GM19397 (cell line): ENCODE measurements at regions not wholly inside any gene's neighbourhood (a gene's known extent, or its start where the extent isn't known, plus 50 kb on each side); places are given as distances from the start of the nearest gene placed in this dataset.

ENCODE experiments used
- ATAC-seq: cut with Tn5 transposase; IDR thresholded peaks from one replicate; pipeline ENCODE4 v1.9.1; 2021; ENCODE audit warnings: mild to moderate bottlenecking, moderate library complexity; ENCODE audit not compliant: unreplicated experiment

DNA sequence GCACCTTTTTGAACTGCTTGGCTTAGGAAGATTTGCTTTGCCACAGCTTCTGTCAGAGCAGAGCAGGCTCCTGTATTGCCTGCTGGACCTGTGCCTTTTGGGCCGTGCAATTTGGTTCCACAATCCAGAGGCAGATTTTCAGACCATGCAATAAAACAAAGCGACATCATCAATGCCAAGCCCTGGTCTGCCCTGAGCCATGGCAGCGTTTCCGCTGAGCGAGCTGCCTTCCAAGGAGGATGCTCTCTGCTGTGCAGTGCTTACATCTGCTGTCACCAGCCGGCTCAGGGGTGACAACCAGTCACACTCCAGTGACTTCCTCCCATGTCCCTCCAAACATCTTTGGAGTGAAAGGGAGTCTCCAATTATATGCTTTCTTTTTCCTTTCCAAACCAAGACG lies 282.2 kb downstream of the CDH26 start:
- no peak for ATAC-seq

DNA sequence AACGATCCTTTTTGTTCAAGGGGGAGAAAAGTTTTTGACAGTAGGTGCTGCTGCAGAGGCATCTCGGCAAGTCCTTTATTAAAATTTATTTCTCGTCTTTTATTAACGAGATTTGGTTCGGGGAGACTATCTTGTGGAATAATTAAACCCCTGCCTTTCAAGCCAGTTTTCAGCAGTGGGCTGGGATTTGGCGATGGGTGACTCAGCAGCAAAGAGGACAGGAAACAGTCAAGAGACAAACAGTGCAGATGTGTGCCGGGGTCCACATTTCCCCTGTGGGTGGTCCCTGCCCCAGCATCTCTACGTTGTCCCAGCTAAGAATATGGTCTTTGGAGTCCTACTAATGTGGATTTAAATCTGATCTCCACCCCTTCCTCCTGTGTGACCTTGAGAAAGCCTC lies 282.8 kb downstream of the CDH26 start:
- no peak for ATAC-seq

DNA sequence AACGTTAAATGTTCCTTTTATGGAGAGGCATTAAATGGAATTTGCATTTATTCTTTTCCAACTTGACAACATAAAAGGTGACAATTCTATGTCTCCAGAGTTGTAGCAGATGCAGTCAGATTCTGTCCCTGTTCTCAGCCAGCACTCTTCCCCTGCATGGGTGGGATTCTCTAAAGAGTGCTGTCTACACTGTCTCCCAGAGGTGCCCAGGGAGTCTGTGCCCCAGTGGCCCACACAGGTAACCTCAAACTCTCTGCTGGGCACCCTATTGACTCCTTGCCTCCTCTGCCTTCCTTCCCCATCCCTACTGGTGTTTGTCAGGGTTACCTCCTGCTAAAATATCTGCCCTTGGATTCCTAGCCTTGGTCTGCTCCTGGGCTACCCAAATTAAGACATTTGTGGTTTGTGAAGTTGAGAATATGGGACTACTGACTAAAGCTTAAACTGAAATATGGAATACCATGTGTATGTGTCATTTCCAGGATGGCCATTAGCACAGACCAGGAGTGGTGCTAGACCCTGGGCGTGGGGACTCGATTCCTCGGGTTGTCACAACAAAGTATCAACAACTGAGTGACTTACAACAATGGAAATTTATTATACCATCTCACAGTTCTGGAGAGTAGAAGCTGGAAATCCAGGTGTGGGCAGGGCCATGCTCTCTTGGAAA lies 284.7 kb downstream of the CDH26 start:
- no peak for ATAC-seq

GRCh38 chr20:60244373-60245146 lies 286.3 kb downstream of the CDH26 start:
- ATAC-seq: no peak

DNA sequence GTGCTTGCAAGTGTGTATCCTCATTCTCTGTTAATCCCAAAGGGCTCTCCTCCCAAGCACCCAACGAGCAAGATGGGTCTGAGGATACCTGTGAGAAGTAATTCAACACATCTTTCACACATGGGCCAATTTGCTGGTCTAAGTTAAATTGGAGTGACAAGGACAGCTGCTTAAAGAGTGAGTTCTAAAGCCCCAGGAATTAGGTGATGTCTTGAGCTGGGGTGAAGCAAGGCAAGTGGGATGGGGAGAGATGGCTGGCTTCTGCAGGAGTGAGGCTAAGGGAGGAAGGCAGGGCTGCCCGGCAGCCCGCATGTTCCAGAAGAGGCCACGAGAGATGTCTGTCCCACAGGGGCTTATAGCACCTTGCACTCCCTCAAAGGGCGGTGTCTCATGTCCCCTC lies 288.5 kb downstream of the CDH26 start:
- no peak for ATAC-seq

DNA sequence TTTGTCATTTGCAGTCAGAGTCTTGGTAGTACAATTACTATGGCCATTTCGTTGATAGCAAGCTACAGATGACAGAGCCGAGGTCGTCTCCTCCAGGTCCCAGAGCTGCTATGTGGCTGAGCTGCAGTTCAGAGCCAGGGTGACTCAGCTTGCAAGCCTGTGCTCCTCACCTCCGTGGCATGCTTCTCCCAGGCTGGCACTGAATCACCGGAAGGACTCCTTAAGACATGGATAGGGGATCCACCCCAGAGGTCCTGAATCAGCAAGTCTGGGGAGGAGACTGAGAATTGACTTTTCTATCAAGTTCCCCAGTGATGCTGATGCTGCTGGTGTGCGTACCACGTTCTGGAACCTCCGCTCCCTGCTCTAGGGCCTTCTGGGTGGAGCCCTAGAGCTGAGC lies 291.2 kb downstream of the CDH26 start:
- no peak for ATAC-seq

- ATAC-seq: no peak
These were observed 292.0 kb downstream of the CDH26 start for GRCh38 chr20:60250251-60250650.

- ATAC-seq: no peak
These were observed 294.6 kb downstream of the CDH26 start for GRCh38 chr20:60252866-60253265.

DNA sequence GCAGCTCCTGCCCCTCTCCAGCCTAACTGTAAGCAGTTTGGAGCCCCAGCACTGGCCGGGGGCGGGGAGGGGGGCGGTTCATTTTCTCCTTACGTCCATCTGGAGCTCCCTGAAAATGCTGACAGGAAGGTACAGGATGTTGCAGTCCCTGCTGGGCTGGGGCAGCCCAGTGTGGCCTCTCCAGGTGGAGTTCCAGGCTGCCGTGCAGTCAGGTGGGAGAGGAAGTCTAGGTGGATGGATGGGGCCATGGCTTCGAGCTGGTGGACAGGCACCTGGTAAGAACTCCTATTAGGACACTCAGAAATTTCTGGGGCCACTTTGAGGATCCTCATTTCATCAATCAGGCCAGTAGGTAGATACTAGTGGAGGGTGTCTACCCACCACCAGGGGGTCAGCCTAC lies 295.2 kb downstream of the CDH26 start:
- no peak for ATAC-seq

DNA sequence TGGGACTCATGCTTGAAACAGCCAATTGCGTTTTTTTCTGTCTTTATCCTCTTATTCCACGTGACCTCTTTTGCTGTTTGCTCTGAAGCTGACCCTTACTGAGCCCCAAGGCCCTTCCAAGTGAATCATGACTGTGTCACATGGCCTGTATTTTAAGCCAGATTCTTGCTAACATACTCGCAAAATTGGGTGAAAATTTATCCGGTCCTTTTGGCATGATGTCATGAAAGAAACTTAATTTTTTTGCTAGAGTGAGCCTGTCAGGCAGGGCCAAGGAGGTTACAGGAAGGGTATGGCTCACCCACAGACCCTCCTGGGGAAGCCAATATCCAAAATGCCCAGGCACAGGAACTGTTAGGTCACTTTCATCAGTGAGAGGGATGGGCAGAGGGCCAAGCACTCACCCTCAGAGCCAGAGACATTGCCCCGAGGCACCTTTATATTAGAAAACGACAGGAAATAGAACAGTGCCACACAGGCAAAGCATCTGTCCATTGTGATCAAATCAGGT lies 296.7 kb downstream of the CDH26 start:
- ATAC-seq: no peak

DNA sequence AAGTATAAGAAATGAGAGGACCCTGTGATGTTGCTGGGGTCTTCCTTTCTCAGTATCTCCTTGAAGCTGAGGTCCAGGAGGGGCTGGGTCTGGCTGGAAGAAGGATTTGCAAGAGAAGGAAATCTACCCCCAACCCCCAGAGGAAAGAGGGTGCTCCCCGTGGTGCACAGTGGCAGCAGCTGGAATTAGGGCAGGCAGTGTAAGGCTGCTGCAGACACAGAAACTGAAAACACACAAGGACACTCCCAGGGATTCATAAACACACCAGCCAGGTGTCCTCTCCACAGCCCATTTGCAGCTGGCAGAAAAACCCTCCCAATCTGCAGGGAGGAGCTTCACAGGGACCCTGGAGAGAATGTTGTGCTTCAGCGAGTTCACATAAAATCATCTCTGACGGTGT lies 297.2 kb downstream of the CDH26 start:
- ATAC-seq: no peak

- ATAC-seq: no peak
These were observed 297.6 kb downstream of the CDH26 start for GRCh38 chr20:60255866-60256265.

GRCh38 chr20:60256811-60257210 lies 298.6 kb downstream of the CDH26 start:
- no peak for ATAC-seq

DNA sequence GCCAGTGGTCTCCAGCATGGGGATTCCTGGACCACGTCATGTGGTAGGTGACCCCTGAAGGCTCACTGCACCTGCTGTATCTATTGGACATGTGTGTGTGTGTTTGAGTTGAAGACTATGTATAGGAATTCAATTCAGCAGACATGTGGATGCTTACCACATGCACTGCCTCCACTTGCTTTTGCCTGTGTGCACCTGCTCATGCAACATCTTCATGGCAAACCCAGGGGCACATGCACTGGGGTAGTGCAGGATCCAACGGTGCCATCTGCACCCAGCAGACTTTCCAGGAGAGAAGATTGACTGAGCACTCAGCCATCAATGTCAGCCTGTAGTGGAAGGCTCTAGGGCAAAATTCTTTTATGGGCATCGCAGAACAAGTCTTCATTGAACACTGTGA lies 299.4 kb downstream of the CDH26 start:
- no peak for ATAC-seq

GRCh38 chr20:60258255-60258863 lies 300.1 kb downstream of the CDH26 start:
- no peak for ATAC-seq

DNA sequence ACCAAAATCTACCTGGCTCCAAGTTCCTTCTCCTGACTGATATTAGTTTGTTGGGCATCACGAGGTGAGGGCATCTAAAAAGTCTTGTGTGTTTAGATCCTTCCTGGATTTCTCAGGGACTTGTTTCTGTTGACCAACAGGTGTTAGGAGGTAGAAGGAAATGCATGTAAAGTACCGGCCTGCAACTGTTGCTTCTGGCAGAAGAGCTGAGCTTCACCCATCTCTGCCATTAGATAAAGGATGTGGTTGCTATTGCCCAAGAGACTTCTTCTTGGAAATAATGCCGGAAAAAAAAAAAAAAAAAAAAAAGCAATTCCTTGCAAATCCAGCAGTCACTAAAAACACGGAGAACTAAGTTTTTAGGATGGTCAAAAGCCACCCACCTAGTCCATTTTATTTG lies 303.1 kb downstream of the CDH26 start:
- ATAC-seq: no peak

- no peak for ATAC-seq
These were observed 304.9 kb downstream of the CDH26 start for GRCh38 chr20:60262967-60263603.

DNA sequence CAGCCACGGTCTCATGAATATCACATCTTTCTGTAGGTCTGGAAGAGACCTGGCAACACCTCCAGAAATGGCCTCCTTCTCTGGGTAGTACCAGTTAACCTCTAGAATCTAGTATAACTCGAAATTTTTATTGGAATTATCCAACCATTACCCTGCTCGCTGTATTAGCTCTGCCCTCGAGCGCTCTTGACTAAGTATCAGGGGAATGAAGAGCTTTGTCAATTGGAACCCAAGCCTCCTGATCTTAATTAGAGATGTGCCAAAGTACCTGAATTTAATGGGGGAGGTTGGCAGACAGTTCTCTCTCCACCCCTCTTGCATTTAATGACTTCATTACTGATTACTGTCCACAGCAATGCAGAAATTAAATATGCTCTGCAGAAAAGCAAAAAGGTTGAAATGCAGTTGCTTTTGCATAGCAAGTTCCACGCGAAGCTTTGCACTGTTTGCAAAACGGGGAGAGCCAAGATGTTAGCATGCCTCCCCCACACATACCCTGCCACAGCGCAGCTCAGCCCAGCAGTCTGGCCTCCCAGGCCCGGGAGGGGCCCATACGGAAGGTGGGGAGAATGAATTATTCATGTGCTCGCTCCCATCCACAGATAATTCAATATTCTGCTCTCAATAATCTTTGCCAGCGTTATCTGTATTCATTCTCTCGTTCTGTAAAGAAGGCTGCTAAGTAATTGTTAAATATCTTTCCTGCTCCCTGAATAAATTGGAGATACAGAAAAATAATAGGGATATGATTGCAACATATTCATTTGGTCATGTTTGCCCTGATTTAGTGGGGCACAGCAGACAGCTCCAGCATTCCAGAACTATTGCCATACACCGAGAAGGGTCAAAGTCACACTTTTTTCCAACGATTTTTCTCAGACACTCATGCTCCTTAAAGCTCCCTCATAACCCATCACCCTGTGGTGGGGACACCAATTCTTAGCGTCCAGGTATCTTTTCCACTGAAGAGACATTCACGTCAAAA lies 305.8 kb downstream of the CDH26 start:
- ATAC-seq: no peak

- ATAC-seq: no peak
These were observed 308.1 kb downstream of the CDH26 start for GRCh38 chr20:60266177-60266823.

DNA sequence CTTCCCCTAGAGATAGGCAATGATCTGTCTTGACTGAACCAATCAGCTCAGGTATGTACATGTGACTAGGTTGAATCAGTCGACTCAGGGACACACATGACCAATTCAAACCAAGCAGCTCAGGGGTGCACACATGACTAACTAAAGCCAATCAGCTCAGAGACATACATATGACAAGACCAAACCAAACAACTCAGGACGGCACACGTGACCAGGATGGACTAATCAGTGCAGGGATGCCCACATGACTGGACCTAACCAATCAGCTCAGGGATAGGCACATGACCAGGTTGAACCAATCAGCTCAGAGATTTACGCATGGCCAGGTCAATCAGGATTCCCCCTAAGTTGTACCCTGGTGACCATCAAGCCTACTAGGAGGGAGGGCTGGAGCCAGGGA lies 310.3 kb downstream of the CDH26 start:
- ATAC-seq: no peak
